Testis (tissue), 2 donors: ENCODE measurements at regions not wholly inside any gene's neighbourhood (a gene's known extent, or its start where the extent isn't known, plus 50 kb on each side); places are given as distances from the start of the nearest gene placed in this dataset.

Experiments used
- POLR2A ChIP-seq: fragments of 450-650 bp; IDR thresholded peaks from one replicate; pipeline ENCODE4 v1.6.1; 2017; ENCODE audit warnings: antibody characterized with exemption, mild to moderate bottlenecking, moderate library complexity
- TF ChIP-seq, protein P1 (sequence below), 3 experiments: fragments of 450-650 bp in 2 of 3; fragments of 200-600 bp in 1 of 3; sonication (generic) in 1 of 3; IDR thresholded peaks; one replicate each; pipeline ENCODE4 v1.5.1; 2016 to 2019; ENCODE audit warnings: antibody characterized with exemption in 3 of 3, mild to moderate bottlenecking in 2 of 3, moderate library complexity in 1 of 3

DNA sequence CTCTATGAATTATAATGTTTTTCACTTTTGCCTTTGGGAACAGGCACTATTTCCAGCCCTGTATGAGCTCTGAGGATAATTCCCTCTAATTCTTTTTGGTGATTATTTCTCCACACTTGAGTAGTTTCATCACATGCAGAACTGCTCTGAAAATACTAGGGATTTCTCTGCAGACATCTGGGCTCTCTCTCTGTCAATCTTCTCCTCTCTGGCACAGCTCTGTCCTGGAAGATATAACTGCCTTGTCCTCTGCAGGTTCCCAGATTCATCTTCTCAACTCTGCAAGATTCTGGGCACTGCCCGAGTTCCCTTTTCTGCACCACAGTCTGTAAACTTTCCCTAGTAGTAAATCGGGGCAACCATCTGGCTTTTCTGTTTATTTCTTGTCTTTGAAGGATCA lies 131.3 kb upstream of the FMN2 start:
- TF ChIP-seq POLR2A: no peak
- TF ChIP-seq, protein P1, sequence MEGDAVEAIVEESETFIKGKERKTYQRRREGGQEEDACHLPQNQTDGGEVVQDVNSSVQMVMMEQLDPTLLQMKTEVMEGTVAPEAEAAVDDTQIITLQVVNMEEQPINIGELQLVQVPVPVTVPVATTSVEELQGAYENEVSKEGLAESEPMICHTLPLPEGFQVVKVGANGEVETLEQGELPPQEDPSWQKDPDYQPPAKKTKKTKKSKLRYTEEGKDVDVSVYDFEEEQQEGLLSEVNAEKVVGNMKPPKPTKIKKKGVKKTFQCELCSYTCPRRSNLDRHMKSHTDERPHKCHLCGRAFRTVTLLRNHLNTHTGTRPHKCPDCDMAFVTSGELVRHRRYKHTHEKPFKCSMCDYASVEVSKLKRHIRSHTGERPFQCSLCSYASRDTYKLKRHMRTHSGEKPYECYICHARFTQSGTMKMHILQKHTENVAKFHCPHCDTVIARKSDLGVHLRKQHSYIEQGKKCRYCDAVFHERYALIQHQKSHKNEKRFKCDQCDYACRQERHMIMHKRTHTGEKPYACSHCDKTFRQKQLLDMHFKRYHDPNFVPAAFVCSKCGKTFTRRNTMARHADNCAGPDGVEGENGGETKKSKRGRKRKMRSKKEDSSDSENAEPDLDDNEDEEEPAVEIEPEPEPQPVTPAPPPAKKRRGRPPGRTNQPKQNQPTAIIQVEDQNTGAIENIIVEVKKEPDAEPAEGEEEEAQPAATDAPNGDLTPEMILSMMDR (IDR thresholded peaks at IDR 0.05): no peak
